Endodermal cell (in vitro differentiated cells): ENCODE measurements at regions not wholly inside any gene's neighbourhood (a gene's known extent, or its start where the extent isn't known, plus 50 kb on each side); places are given as distances from the start of the nearest gene placed in this dataset.

Experiments used
- DNase-seq: peaks from one replicate; pipeline ENCODE4 v3.0.0-alpha.2; 2017
- H3K27ac ChIP-seq: 2 replicates; pipeline ENCODE4 v1.5.1; 2013; ENCODE audit warnings: mild to moderate bottlenecking, low read depth, low read length, moderate library complexity
- H3K27me3 ChIP-seq: 2 replicates; pipeline ENCODE4 v1.6.1; 2013; ENCODE audit warnings: mild to moderate bottlenecking, low read length, moderate library complexity; ENCODE audit not compliant: insufficient read depth, control insufficient read depth, poor library complexity, severe bottlenecking
- H3K36me3 ChIP-seq: 2 replicates; pipeline ENCODE4 v1.7.0; 2013; ENCODE audit warnings: mild to moderate bottlenecking, low read length, moderate library complexity; ENCODE audit not compliant: control insufficient read depth, insufficient read depth
- H3K4me1 ChIP-seq: one replicate; pipeline ENCODE4 v1.7.0; 2013; ENCODE audit warnings: low read length; ENCODE audit not compliant: control insufficient read depth, insufficient read depth
- H3K4me3 ChIP-seq: 2 replicates; pipeline ENCODE4 v1.5.1; 2013; ENCODE audit warnings: mild to moderate bottlenecking, low read length, moderate library complexity
- H3K9ac ChIP-seq: 2 replicates; pipeline ENCODE4 v1.6.1; 2013; ENCODE audit warnings: mild to moderate bottlenecking, low read length, moderate library complexity; ENCODE audit not compliant: poor library complexity, severe bottlenecking; ENCODE audit errors: extremely low read depth
- H3K9me3 ChIP-seq: 2 replicates; pipeline ENCODE4 v1.6.1; 2013; ENCODE audit warnings: mild to moderate bottlenecking, low read length, moderate library complexity; ENCODE audit not compliant: control insufficient read depth
- H3K27ac Mint-ChIP-seq: 2 replicates; pipeline ENCODE4 v1.8.0; 2020; ENCODE audit warnings: mixed read lengths
- H3K27me3 Mint-ChIP-seq: 2 replicates; pipeline ENCODE4 v1.8.0; 2021; ENCODE audit warnings: mild to moderate bottlenecking, mixed read lengths; ENCODE audit not compliant: insufficient read depth
- H3K36me3 Mint-ChIP-seq: 2 replicates; pipeline ENCODE4 v1.8.0; 2020; ENCODE audit warnings: low read depth, mixed read lengths
- H3K4me1 Mint-ChIP-seq: 2 replicates; pipeline ENCODE4 v1.8.0; 2020; ENCODE audit warnings: mixed read lengths
- H3K4me3 Mint-ChIP-seq: 2 replicates; pipeline ENCODE4 v1.8.0; 2020; ENCODE audit warnings: mild to moderate bottlenecking, moderate library complexity, mixed read lengths
- H3K9me3 Mint-ChIP-seq: 2 replicates; pipeline ENCODE4 v1.8.0; 2020; ENCODE audit warnings: mild to moderate bottlenecking, mixed read lengths
- WGBS, 2 experiments: methylation state at CpG; one replicate each; pipeline versions ENCODE4 v1.1.5 to v1.1.7; 2013; ENCODE audit warnings: missing lambda C conversion rate in 2 of 2, mixed read lengths in 1 of 2; ENCODE audit not compliant: insufficient coverage in 1 of 2, insufficient read length in 1 of 2; 5-methylcytosine and 5-hydroxymethylcytosine counted together
- TF ChIP-seq, protein P1 (sequence below): fragments of 200-600 bp; sonication (generic); conservative IDR thresholded peaks from 2 replicates; pipeline ENCODE4 v1.5.0; 2021; ENCODE audit warnings: antibody characterized with exemption, mild to moderate bottlenecking

- Mint-ChIP-seq H3K27ac (no peak overlapping the region), H3K4me3 (no peak overlapping the region), H3K27me3 (peaks cover 7% of the 10 kb centered on the region), H3K36me3 (no peaks in the 10 kb centered on the region), H3K4me1 (no peaks in the 10 kb centered on the region), H3K9me3 (no peaks in the 10 kb centered on the region)
- no peak overlapping the region for H3K9ac ChIP-seq
- 89 to 96% methylated on average over 4 to 7 of the region's 9 CpGs for WGBS, 2 experiments
- H3K27me3 ChIP-seq, result no peaks in the 10 kb centered on the region
- H3K27ac ChIP-seq, result no peak overlapping the region
- no peak overlapping the region for H3K4me3 ChIP-seq
- TF ChIP-seq, protein P1, sequence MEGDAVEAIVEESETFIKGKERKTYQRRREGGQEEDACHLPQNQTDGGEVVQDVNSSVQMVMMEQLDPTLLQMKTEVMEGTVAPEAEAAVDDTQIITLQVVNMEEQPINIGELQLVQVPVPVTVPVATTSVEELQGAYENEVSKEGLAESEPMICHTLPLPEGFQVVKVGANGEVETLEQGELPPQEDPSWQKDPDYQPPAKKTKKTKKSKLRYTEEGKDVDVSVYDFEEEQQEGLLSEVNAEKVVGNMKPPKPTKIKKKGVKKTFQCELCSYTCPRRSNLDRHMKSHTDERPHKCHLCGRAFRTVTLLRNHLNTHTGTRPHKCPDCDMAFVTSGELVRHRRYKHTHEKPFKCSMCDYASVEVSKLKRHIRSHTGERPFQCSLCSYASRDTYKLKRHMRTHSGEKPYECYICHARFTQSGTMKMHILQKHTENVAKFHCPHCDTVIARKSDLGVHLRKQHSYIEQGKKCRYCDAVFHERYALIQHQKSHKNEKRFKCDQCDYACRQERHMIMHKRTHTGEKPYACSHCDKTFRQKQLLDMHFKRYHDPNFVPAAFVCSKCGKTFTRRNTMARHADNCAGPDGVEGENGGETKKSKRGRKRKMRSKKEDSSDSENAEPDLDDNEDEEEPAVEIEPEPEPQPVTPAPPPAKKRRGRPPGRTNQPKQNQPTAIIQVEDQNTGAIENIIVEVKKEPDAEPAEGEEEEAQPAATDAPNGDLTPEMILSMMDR, result no peak
- H3K4me1 ChIP-seq, result no peaks in the 10 kb centered on the region
- no peaks in the 10 kb centered on the region for H3K9me3 ChIP-seq
- no peak for DNase-seq
- no peaks in the 10 kb centered on the region for H3K36me3 ChIP-seq
Observed at GRCh38 chr1:229948438-229948837, 118.6 kb upstream of the GALNT2 start.

DNA sequence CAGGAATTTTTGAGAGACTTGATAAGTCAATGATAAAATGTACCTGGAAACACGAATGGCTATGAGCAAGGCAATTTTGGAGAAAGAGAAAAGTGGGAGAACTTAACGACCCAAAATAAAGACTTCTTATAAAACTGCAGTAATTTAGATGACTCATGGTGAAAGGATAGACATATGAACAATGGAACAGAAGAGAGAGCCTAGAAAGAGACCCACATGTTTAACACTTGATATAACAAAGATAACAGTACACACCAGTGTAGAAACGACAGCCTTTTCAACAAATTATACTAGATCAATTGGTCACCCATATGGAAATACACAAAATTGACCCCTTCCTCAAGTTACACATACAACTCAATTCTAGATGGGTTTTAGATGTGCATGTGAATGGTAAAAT lies 117.5 kb upstream of the GALNT2 start:
- no peaks in the 10 kb centered on the region for H3K4me1 ChIP-seq
- no peak overlapping the region for H3K4me3 Mint-ChIP-seq
- no peak overlapping the region for H3K9ac ChIP-seq
- no peaks in the 10 kb centered on the region for H3K36me3 ChIP-seq
- H3K27ac Mint-ChIP-seq, result no peak overlapping the region
- H3K9me3 ChIP-seq, result no peaks in the 10 kb centered on the region
- H3K9me3 Mint-ChIP-seq, result no peaks in the 10 kb centered on the region
- DNase-seq, result no peak
- no peak overlapping the region for H3K27ac ChIP-seq
- peaks cover 4% of the 10 kb centered on the region for H3K27me3 Mint-ChIP-seq
- WGBS, 2 experiments, result 87 to 90% methylated on average over 2 to 3 of the region's 3 CpGs
- no peaks in the 10 kb centered on the region for H3K4me1 Mint-ChIP-seq
- H3K27me3 ChIP-seq, result no peaks in the 10 kb centered on the region
- H3K36me3 Mint-ChIP-seq, result no peaks in the 10 kb centered on the region
- no peak overlapping the region for H3K4me3 ChIP-seq
- TF ChIP-seq, protein P1, result no peak

GRCh38 chr1:229950020-229950419 lies 117.0 kb upstream of the GALNT2 start:
- no peak overlapping the region for H3K27ac Mint-ChIP-seq
- no peaks in the 10 kb centered on the region for H3K36me3 Mint-ChIP-seq
- Histone ChIP-seq H3K4me3 (no peak overlapping the region), H3K9ac (no peak overlapping the region), H3K4me1 (no peaks in the 10 kb centered on the region), H3K36me3 (no peaks in the 10 kb centered on the region), H3K27ac (no peak overlapping the region), H3K9me3 (no peaks in the 10 kb centered on the region), H3K27me3 (no peaks in the 10 kb centered on the region)
- no peak overlapping the region for H3K4me3 Mint-ChIP-seq
- H3K9me3 Mint-ChIP-seq, result no peaks in the 10 kb centered on the region
- TF ChIP-seq, protein P1, result no peak
- no peaks in the 10 kb centered on the region for H3K4me1 Mint-ChIP-seq
- WGBS, 2 experiments, result 79 to 100% methylated on average over 2 to 5 of the region's 5 CpGs
- H3K27me3 Mint-ChIP-seq, result peaks cover 4% of the 10 kb centered on the region
- DNase-seq, result no peak
